ENCODE measurements at regions not wholly inside any gene's neighbourhood (a gene's known extent, or its start where the extent isn't known, plus 50 kb on each side); places are given as distances from the start of the nearest gene placed in this dataset.
A peak's percentile ranks its signal among the peaks of the same experiment; 100 is the strongest.

DNA sequence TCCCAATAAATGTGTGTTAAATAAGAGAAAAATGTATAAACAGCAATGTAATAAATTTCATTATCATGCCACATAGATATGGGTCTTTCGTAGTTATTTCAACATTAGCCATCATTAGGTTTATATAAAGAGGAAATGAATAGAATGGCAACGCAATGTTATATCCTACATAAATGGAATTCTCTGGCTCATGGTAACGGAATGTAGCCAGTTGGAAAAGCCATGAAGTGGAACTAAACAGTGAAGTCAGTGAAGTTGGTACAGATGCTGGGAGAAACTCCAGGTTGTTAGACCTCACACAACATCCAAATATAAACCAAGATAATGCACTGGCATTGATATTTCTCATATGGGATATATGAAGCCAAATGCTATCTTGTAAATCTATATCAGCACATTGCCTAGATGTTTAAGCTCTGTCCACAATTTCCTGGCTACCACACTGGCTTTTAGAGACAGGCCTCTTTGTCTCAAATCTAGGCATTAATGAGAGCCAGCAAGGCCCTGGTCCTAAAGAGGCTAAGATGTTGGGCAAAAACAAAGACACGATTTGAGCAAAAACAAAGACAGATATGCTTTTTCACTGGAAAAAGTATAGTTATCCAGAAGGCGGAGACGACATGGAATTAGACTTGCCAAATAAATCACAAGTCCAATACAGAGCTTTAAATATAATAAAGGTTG is 861.0 kb downstream of the RPS29 start:
- ATAC-seq (ENCODE audit: low FRiP score), result peak; percentile 69
- TF ChIP-seq, protein P1, sequence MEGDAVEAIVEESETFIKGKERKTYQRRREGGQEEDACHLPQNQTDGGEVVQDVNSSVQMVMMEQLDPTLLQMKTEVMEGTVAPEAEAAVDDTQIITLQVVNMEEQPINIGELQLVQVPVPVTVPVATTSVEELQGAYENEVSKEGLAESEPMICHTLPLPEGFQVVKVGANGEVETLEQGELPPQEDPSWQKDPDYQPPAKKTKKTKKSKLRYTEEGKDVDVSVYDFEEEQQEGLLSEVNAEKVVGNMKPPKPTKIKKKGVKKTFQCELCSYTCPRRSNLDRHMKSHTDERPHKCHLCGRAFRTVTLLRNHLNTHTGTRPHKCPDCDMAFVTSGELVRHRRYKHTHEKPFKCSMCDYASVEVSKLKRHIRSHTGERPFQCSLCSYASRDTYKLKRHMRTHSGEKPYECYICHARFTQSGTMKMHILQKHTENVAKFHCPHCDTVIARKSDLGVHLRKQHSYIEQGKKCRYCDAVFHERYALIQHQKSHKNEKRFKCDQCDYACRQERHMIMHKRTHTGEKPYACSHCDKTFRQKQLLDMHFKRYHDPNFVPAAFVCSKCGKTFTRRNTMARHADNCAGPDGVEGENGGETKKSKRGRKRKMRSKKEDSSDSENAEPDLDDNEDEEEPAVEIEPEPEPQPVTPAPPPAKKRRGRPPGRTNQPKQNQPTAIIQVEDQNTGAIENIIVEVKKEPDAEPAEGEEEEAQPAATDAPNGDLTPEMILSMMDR (IDR thresholded peaks at IDR 0.05), result no peak

GRCh38 chr14:48723841-48724495 is 862.2 kb downstream of the RPS29 start:
- no peak for DNase-seq (ENCODE audit: low spot score)
- TF ChIP-seq, protein P1 (IDR thresholded peaks at IDR 0.05), result no peak
- ATAC-seq (ENCODE audit: low FRiP score), result no peak

More for the DNA sequence above, 861.0 kb downstream of the RPS29 start:
- DNase-seq (ENCODE audit: low spot score), result no peak

DNA sequence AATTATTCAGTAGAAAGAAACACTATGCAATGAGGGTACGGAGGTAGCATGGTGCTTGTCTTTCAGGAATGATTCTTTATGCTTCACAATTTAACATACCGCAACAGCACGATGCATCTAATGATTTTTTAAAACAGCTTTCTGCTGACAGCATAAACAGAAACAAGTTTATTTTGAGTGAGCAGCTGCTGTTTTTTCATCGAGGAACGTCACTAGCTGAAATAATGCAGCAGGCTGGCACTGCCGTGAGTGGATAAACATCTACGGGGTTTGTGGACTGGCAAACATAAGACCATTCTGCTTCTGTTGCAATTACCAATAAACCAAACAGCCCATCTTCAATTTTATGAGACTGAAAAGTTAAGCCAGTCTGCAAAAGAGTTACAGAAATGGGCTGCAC is 871.8 kb downstream of the RPS29 start:
- TF ChIP-seq, protein P1 (IDR thresholded peaks at IDR 0.05), result no peak
- DNase-seq (ENCODE audit: low spot score) (no peak), ATAC-seq (ENCODE audit: low FRiP score) (no peak)

- ATAC-seq (ENCODE audit: low FRiP score), result no peak
- TF ChIP-seq, protein P1 (IDR thresholded peaks at IDR 0.05), result no peak
Observed at GRCh38 chr14:48710133-48710532, 876.0 kb downstream of the RPS29 start.

DNA sequence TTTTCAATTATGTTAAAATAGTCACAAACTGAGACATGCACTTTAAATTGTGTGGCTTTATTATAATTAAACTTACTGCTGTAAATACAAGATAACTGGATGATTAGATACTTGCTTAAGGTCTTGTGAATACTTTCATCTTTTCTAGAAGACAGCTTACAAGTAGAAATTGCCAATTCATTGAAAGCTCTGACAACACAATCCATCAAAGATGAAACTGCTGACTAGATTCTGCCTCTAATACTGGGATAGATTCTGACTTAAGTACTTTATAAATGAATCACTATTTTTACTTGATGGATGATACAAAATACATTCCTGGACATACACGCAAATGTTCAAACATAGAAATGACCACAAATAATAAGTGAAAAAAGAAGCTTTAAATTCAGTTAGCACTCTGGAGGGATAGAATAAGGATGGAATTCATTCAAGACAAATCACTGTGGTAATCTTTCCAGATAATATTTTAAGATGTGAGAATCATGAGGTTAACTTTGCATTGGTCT is 876.8 kb downstream of the RPS29 start:
- ATAC-seq (ENCODE audit: low FRiP score), result no peak
- TF ChIP-seq, protein P1 (IDR thresholded peaks at IDR 0.05), result no peak
- DNase-seq (ENCODE audit: low spot score), result no peak

More at GRCh38 chr14:48710133-48710532, 876.0 kb downstream of the RPS29 start:
- DNase-seq (ENCODE audit: low spot score), result no peak

DNA sequence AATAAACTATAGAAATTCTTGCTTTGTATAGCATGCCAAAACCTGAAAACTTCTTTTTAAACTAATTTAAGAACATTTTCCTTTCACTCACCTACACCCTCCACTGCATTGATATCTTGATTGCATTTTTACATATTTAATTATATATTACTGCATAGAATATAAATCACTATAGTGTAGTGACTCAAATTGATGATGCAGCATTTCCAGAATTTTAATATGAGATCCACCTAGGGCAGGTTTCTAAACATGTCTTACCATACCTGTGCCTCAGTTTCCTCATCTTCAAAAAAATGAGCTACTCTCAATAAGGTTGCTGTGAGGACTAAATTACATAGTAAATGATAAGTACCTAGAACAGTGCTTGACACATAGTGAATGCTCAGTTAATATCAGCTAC is 881.5 kb downstream of the RPS29 start:
- TF ChIP-seq, protein P1 (IDR thresholded peaks at IDR 0.05), result no peak
- no peak for DNase-seq (ENCODE audit: low spot score)
- ATAC-seq (ENCODE audit: low FRiP score), result no peak
